ENCODE measurements at regions not wholly inside any gene's neighbourhood (a gene's known extent, or its start where the extent isn't known, plus 50 kb on each side); places are given as distances from the start of the nearest gene placed in this dataset.

GRCh38 chr3:154977666-154978065 lies 102.5 kb upstream of the MME start:
- Histone ChIP-seq H3K36me3 (no peaks in the 10 kb centered on the region), H3K4me1 (no peaks in the 10 kb centered on the region), H3K9me3 (no peaks in the 10 kb centered on the region), H3K27ac (no peak overlapping the region), H3K4me3 (replicated peaks in 1 of 3) (no peak overlapping the region), H3K27me3 (no peaks in the 10 kb centered on the region)
- TF ChIP-seq CTCF (IDR thresholded peaks at IDR 0.05) (no peak), POLR2A (IDR thresholded peaks at IDR 0.05) (no peak)
- no peak for DNase-seq
- intact Hi-C loops (cut with DNase I), result no loop called here
- 69 to 73% methylated on average over 1 of the region's 1 CpG for WGBS, 2 donors

GRCh38 chr3:154976072-154976983 lies 103.8 kb upstream of the MME start:
- H3K4me1 ChIP-seq, result no peaks in the 10 kb centered on the region
- no peak for DNase-seq
- WGBS, 2 donors, result 76 to 80% methylated on average over 5 of the region's 5 CpGs
- no peaks in the 10 kb centered on the region for H3K9me3 ChIP-seq
- intact Hi-C loops (cut with DNase I), result no loop called here
- no peak overlapping the region for H3K27ac ChIP-seq
- H3K36me3 ChIP-seq, result no peaks in the 10 kb centered on the region
- TF ChIP-seq POLR2A (IDR thresholded peaks at IDR 0.05) (no peak), CTCF (IDR thresholded peaks at IDR 0.05) (no peak)
- no peak overlapping the region for H3K4me3 ChIP-seq (replicated peaks in 1 of 3)
- H3K27me3 ChIP-seq, result no peaks in the 10 kb centered on the region

GRCh38 chr3:154973851-154974250 lies 106.3 kb upstream of the MME start:
- Histone ChIP-seq H3K27ac (no peak overlapping the region), H3K4me3 (replicated peaks in 1 of 3) (no peak overlapping the region), H3K4me1 (no peaks in the 10 kb centered on the region), H3K27me3 (no peaks in the 10 kb centered on the region), H3K36me3 (no peaks in the 10 kb centered on the region), H3K9me3 (no peaks in the 10 kb centered on the region)
- TF ChIP-seq POLR2A (IDR thresholded peaks at IDR 0.05) (no peak), CTCF (IDR thresholded peaks at IDR 0.05) (no peak)
- WGBS, 2 donors, result 75 to 81% methylated on average over 3 of the region's 3 CpGs
- intact Hi-C loops (cut with DNase I), result no loop called here
- DNase-seq, result no peak

GRCh38 chr3:154972951-154973350 lies 107.2 kb upstream of the MME start:
- no peak overlapping the region for H3K4me3 ChIP-seq (replicated peaks in 1 of 3)
- no peak overlapping the region for H3K27ac ChIP-seq
- H3K36me3 ChIP-seq, result no peaks in the 10 kb centered on the region
- TF ChIP-seq POLR2A (IDR thresholded peaks at IDR 0.05), result no peak
- TF ChIP-seq CTCF (IDR thresholded peaks at IDR 0.05), result no peak
- H3K4me1 ChIP-seq, result no peaks in the 10 kb centered on the region
- intact Hi-C loops (cut with DNase I), result no loop called here
- no peaks in the 10 kb centered on the region for H3K9me3 ChIP-seq
- 86 to 93% methylated on average over 1 of the region's 1 CpG for WGBS, 2 donors
- H3K27me3 ChIP-seq, result no peaks in the 10 kb centered on the region
- no peak for DNase-seq

GRCh38 chr3:154971771-154972326 lies 108.3 kb upstream of the MME start:
- no peak overlapping the region for H3K27ac ChIP-seq
- no peaks in the 10 kb centered on the region for H3K9me3 ChIP-seq
- WGBS, 2 donors, result 46 to 47% methylated on average over 2 of the region's 2 CpGs
- no peak for DNase-seq
- H3K4me3 ChIP-seq (replicated peaks in 1 of 3), result no peak overlapping the region
- H3K27me3 ChIP-seq, result no peaks in the 10 kb centered on the region
- no peaks in the 10 kb centered on the region for H3K4me1 ChIP-seq
- intact Hi-C loops (cut with DNase I), result no loop called here
- H3K36me3 ChIP-seq, result no peaks in the 10 kb centered on the region
- TF ChIP-seq CTCF (IDR thresholded peaks at IDR 0.05) (no peak), POLR2A (IDR thresholded peaks at IDR 0.05) (no peak)

All from thyroid gland (tissue), 4 donors.